OCI-LY3 (cell line): ENCODE measurements at regions not wholly inside any gene's neighbourhood (a gene's known extent, or its start where the extent isn't known, plus 50 kb on each side); places are given as distances from the start of the nearest gene placed in this dataset.

Source experiments
- H2AFZ ChIP-seq: fragments of 200-600, 300-600 bp; shearing (Covaris generic); 2 replicates; pipeline ENCODE4 v1.6.0; 2014; ENCODE audit warnings: antibody characterized with exemption, low read depth, low read length
- H3K27ac ChIP-seq: fragments of 200-600, 300-600 bp; sonication (generic); 2 replicates; pipeline ENCODE4 v1.5.1; 2014; ENCODE audit warnings: mild to moderate bottlenecking, low read length, moderate library complexity, mixed read lengths
- H3K27me3 ChIP-seq: fragments of 200-600, 300-600 bp; sonication (generic); 2 replicates; pipeline ENCODE4 v1.6.1; 2014; ENCODE audit warnings: low read depth, low read length, mixed read lengths
- H3K36me3 ChIP-seq: fragments of 200-600, 300-600 bp; sonication (generic); replicated peaks from 2 replicates; pipeline ENCODE3; 2014; ENCODE audit warnings: low read depth, low read length, mixed read lengths
- H3K4me1 ChIP-seq: fragments of 300-600, 200-600 bp; sonication (generic); 2 replicates; pipeline ENCODE4 v1.6.1; 2014; ENCODE audit warnings: low read length, mixed read lengths
- H3K4me2 ChIP-seq: fragments of 200-600, 300-600 bp; sonication (generic); 2 replicates; pipeline ENCODE4 v1.6.1; 2014; ENCODE audit warnings: low read length, mixed read lengths
- H3K4me3 ChIP-seq: fragments of 300-600, 200-600 bp; sonication (generic); 2 replicates; pipeline ENCODE4 v1.5.1; 2014; ENCODE audit warnings: antibody characterized with exemption, mild to moderate bottlenecking, low read length, moderate library complexity
- H3K79me2 ChIP-seq: fragments of 300-600, 200-600 bp; shearing (Covaris generic); 2 replicates; pipeline ENCODE4 v1.6.1; 2014; ENCODE audit warnings: mild to moderate bottlenecking, low read length, mixed read lengths
- H3K9ac ChIP-seq: fragments of 300-600, 200-600 bp; shearing (Covaris generic); 2 replicates; pipeline ENCODE4 v1.6.0; 2014; ENCODE audit warnings: mild to moderate bottlenecking, low read length, moderate library complexity
- H3K9me3 ChIP-seq: fragments of 200-600, 300-600 bp; shearing (Covaris generic); 2 replicates; pipeline ENCODE4 v1.6.1; 2014; ENCODE audit warnings: low read length, mixed read lengths; ENCODE audit not compliant: insufficient read depth
- H4K20me1 ChIP-seq: fragments of 200-600, 300-600 bp; sonication (generic); 2 replicates; pipeline ENCODE4 v1.6.1; 2016; ENCODE audit warnings: low read length, mixed read lengths; ENCODE audit not compliant: insufficient read depth
- EZH2phosphoT487 ChIP-seq: fragments of 200-600 bp; shearing (Covaris generic); IDR thresholded peaks from 2 replicates; pipeline ENCODE4 v1.6.1; 2018; ENCODE audit warnings: antibody characterized with exemption, mixed run types, low read depth
- TF ChIP-seq, protein P1 (sequence below): fragments of 200-600, 300-600 bp; sonication (generic); IDR thresholded peaks from 2 replicates; pipeline ENCODE4 v1.5.1; 2014; ENCODE audit warnings: antibody characterized with exemption, low read length, low read depth

DNA sequence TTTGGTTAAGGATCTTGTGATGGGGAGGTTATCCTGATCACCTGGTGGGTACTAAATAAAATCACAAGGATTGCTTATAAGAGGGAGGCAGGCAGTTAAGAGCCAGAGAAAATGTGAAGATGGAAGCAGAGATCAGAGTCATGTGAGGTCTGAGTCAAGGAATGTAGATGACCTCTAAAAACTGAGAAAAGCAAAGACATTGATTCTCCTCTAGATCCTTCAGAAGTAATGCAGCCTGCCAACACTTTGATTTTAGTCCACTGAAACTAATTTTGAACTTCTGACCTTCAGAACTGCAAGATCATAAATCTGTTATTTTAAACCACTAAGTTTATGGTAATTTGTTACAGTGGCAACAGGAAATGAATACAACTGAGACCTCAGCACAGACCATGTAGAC lies 499.0 kb downstream of the GADD45G start:
- Histone ChIP-seq H3K4me1 (peaks cover 9% of the 10 kb centered on the region), H3K27me3 (no peaks in the 10 kb centered on the region), H3K4me3 (no peak overlapping the region), H2AFZ (no peak overlapping the region), H3K27ac (no peak overlapping the region), H3K9ac (no peak overlapping the region), H4K20me1 (no peaks in the 10 kb centered on the region), H3K9me3 (no peaks in the 10 kb centered on the region), H3K4me2 (no peak overlapping the region), H3K79me2 (no peaks in the 10 kb centered on the region), H3K36me3 (no peaks in the 10 kb centered on the region)
- TF ChIP-seq EZH2phosphoT487 = no peak
- TF ChIP-seq, protein P1, sequence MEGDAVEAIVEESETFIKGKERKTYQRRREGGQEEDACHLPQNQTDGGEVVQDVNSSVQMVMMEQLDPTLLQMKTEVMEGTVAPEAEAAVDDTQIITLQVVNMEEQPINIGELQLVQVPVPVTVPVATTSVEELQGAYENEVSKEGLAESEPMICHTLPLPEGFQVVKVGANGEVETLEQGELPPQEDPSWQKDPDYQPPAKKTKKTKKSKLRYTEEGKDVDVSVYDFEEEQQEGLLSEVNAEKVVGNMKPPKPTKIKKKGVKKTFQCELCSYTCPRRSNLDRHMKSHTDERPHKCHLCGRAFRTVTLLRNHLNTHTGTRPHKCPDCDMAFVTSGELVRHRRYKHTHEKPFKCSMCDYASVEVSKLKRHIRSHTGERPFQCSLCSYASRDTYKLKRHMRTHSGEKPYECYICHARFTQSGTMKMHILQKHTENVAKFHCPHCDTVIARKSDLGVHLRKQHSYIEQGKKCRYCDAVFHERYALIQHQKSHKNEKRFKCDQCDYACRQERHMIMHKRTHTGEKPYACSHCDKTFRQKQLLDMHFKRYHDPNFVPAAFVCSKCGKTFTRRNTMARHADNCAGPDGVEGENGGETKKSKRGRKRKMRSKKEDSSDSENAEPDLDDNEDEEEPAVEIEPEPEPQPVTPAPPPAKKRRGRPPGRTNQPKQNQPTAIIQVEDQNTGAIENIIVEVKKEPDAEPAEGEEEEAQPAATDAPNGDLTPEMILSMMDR = no peak

DNA sequence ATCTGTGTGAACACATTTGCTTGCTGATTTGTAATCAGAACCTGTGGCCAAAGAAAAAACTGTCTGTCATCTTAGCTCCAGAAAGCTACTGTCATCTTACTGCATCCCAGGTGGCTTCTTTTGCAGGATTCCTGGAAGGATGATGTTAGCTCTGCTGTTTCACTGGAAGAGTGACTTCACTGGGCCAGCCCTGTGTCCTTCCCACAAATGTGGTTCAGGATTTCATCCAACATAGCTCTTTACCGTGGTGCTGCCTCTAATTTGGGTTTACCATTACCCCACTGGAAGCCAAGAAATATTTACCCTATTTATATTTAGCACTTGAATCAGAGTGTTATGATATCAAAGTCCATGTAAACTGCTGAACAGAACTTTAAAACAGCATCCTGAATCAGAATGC lies 501.0 kb downstream of the GADD45G start:
- Histone ChIP-seq H3K4me2 (no peak overlapping the region), H2AFZ (no peak overlapping the region), H3K36me3 (no peaks in the 10 kb centered on the region), H3K27ac (no peak overlapping the region), H3K4me1 (peaks cover 9% of the 10 kb centered on the region), H3K9me3 (no peaks in the 10 kb centered on the region), H3K27me3 (no peaks in the 10 kb centered on the region), H3K9ac (no peak overlapping the region), H3K79me2 (no peaks in the 10 kb centered on the region), H4K20me1 (no peaks in the 10 kb centered on the region), H3K4me3 (no peak overlapping the region)
- TF ChIP-seq, protein P1 = no peak
- TF ChIP-seq EZH2phosphoT487 = no peak

DNA sequence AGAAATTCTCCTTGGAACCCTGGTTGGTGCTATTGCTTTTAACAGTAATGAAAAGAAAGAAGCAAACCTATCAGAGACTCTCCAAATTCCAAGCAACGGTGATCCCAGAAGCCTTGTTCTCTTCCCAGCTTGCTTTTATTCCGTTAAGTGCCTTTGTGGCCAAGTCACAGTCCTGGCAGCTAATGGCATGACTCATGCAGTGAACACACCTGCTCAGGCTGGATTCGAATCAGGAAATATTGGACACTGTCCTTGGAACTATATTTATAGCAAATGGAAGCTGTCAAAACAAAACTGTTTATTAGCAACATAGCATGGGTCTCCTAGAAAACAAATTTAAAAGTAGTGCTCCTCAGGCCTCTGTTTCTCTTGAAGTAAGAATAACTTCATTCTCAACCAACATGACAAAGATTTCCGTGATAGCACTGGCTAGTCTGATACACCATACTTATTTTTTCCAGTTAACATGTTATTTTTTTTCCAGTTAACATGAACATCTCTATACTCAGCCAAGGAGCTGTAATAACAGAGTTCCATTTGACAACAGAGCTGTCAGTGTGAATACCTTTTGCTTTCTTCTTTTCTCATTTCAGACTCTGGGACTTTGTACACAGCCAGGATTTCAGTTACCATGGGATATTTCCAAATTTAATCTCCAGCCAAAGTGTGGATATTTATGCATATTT lies 502.4 kb downstream of the GADD45G start:
- Histone ChIP-seq H3K36me3 (no peaks in the 10 kb centered on the region), H3K79me2 (no peaks in the 10 kb centered on the region), H3K27ac (no peak overlapping the region), H3K4me2 (no peak overlapping the region), H3K4me3 (no peak overlapping the region), H3K27me3 (no peaks in the 10 kb centered on the region; the same call in 1 of the 2 replicates), H2AFZ (no peak overlapping the region), H3K9me3 (no peaks in the 10 kb centered on the region), H4K20me1 (no peaks in the 10 kb centered on the region), H3K4me1 (peaks cover 4% of the 10 kb centered on the region), H3K9ac (no peak overlapping the region)
- TF ChIP-seq, protein P1 = no peak
- no peak for TF ChIP-seq EZH2phosphoT487

DNA sequence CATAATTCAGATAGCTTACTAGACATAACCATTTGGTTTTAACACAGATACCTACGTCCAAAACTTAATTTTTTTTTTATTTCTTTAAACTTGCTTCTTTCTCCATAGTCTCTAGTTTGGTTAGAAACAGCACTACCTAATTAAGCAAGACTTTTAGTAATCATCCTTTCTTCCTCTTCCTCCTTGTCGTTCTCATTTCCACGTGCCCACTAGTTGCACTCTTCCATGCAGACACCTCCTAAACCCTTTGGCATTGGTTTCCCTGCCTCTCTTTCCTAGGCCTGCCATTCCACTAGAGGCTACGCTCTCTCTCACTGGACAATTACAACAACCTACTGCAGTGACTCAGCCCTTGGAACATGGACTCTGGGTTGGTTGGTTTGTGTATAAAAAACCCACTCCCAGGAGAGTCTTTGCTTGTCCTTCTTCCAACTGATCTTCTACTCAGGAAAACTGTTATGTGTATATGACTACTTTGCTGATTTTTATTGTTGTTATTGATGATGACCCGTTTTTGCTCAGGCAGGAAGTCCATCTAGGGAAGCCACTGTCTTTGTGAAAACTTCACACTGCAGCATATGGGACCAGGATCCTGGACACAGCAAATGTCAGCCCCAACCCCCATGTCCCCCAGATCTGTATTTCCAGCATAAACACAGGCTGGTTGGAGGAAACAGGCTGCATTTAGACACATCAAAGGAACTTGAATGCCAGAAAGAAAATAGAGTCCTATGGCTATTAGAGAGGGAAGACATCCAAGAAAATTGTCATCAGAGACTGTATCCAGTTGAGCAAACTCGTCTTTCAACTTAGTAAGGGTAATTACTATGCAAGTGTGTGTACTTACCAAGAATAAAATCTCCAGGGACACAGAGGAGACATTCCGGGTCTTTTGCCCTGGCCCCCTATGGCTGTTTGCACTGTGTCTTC lies 503.2 kb downstream of the GADD45G start:
- H3K4me2 ChIP-seq = no peak overlapping the region
- no peaks in the 10 kb centered on the region for H3K4me1 ChIP-seq
- no peaks in the 10 kb centered on the region for H3K79me2 ChIP-seq
- H3K9ac ChIP-seq = no peak overlapping the region
- no peaks in the 10 kb centered on the region for H3K9me3 ChIP-seq
- TF ChIP-seq EZH2phosphoT487 = no peak
- TF ChIP-seq, protein P1 = no peak
- no peak overlapping the region for H3K27ac ChIP-seq
- no peaks in the 10 kb centered on the region for H3K36me3 ChIP-seq
- no peak overlapping the region for H3K4me3 ChIP-seq
- H3K27me3 ChIP-seq = peaks cover 3% of the 10 kb centered on the region; the same call in 1 of the 2 replicates
- no peak overlapping the region; the same call in 1 of the 2 replicates for H2AFZ ChIP-seq
- no peaks in the 10 kb centered on the region for H4K20me1 ChIP-seq
